GM06990 (cell line): ENCODE measurements at regions not wholly inside any gene's neighbourhood (a gene's known extent, or its start where the extent isn't known, plus 50 kb on each side); places are given as distances from the start of the nearest gene placed in this dataset.

Experiments
- DNase-seq: peaks from one replicate; pipeline ENCODE4 v3.0.0-alpha.2; 2011; ENCODE audit not compliant: insufficient read length; ENCODE audit errors: extremely low read depth
- H3K27me3 ChIP-seq: replicated peaks from 2 replicates; pipeline ENCODE4 v1.6.0; 2011; ENCODE audit warnings: low read length; ENCODE audit not compliant: control insufficient read depth, insufficient read depth
- H3K36me3 ChIP-seq: 2 replicates; pipeline ENCODE4 v1.5.1; 2011; ENCODE audit warnings: low read length; ENCODE audit not compliant: control insufficient read depth, insufficient read depth
- H3K4me3 ChIP-seq: replicated peaks from 2 replicates; pipeline ENCODE4 v1.5.1; 2011; ENCODE audit warnings: low read depth, mild to moderate bottlenecking, control low read depth, low read length
- CTCF ChIP-seq: IDR thresholded peaks from 2 replicates; pipeline ENCODE4 v1.5.1; 2011; ENCODE audit warnings: low read length, control low read depth, mild to moderate bottlenecking, inconsistent platforms; ENCODE audit not compliant: insufficient read depth, poor library complexity, severe bottlenecking

- Histone ChIP-seq H3K4me3 (no peak overlapping the region), H3K27me3 (no peaks in the 10 kb centered on the region), H3K36me3 (no peaks in the 10 kb centered on the region)
- no peak for TF ChIP-seq CTCF
- DNase-seq = no peak
Observed at GRCh38 chr10:21300551-21300950, 224.9 kb downstream of the SKIDA1 start.

DNA sequence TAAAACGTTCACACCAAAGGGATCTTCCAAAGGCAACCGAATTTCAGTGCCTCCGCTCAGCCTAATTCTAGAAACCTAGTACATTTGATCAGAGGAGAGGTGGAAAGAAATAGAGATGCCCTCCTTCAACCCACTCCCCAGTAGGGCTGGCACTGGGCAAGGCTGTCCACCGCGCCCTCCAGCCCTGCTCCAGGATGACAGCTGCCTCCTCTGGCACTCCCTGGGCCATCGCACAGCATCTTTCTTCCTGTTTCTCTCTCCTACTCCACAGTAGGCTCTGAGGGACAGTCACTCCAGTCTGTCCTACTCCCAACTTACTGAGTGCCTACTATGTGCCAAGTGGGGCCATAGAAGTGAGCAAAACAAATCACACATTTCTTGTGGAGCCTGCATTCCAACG is 226.2 kb downstream of the SKIDA1 start:
- no peak for DNase-seq
- Histone ChIP-seq H3K27me3 (no peaks in the 10 kb centered on the region), H3K36me3 (no peaks in the 10 kb centered on the region), H3K4me3 (no peak overlapping the region)
- no peak for TF ChIP-seq CTCF

DNA sequence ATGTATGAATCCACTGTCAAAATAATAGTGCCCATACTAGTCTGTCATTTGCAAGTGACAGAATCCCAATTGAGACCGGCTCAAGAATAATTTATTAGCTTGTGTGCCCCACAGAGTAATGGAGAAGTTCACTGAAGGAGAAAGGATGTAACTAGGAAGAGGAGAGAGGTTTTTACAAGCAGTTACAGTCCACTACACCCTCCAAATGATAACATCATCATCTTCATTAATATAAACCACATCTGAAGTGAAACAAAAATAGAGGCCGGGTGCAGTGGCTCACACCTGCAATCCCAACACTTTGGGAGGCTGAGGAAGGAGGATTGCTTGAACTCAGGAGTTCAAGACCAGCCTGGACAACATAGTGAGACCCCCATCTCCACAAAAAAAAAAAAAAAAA is 226.8 kb downstream of the SKIDA1 start:
- Histone ChIP-seq H3K36me3 (no peaks in the 10 kb centered on the region), H3K27me3 (no peaks in the 10 kb centered on the region), H3K4me3 (no peak overlapping the region)
- TF ChIP-seq CTCF = no peak
- DNase-seq = no peak

GRCh38 chr10:21297603-21298383 is 227.7 kb downstream of the SKIDA1 start:
- no peaks in the 10 kb centered on the region for H3K36me3 ChIP-seq
- no peak for TF ChIP-seq CTCF

DNA sequence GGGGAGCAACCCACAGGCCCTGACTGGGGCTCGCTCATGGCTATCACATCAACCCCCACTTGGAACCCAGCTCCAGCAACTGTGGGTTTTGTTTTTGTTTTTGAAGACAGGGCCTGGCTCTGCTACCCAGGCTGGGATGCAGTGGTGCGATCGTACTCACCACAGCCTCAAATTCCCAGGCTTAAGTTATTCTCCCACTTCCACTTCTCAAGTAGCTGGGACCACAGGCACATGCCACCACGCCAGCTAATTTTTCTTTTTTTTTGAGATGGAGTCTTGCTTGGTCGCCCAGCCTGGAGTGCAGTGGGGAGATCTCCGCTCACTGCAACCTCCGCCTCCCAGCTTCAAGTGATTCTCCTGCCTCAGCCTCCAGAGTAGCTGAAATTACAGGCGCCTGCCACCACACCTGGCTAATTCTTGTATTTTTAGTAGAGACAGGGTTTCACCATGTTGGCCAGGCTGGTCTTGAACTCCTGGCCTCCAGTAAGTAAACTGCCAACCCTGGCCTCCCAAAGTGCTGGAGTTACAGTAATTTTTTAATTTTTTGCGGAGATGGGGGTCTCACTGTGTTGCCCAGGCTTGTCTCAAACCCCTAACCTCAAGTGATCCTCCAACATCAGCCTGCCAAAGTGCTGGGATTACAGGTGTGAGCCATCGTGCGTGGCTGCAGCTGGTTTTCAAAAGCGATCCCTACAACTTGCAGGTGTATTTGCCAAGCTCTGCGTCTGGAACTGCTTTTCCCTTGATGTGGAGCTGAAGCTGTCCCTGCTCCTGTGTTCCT is 228.7 kb downstream of the SKIDA1 start:
- TF ChIP-seq CTCF = no peak
- no peak for DNase-seq
- Histone ChIP-seq H3K4me3 (no peak overlapping the region), H3K36me3 (no peaks in the 10 kb centered on the region), H3K27me3 (no peaks in the 10 kb centered on the region)

More at GRCh38 chr10:21297603-21298383, 227.7 kb downstream of the SKIDA1 start:
- Histone ChIP-seq H3K4me3 (no peak overlapping the region), H3K27me3 (no peaks in the 10 kb centered on the region)
- no peak for DNase-seq
